ENCODE measurements at regions not wholly inside any gene's neighbourhood (a gene's known extent, or its start where the extent isn't known, plus 50 kb on each side); places are given as distances from the start of the nearest gene placed in this dataset.

- DNase-seq (ENCODE audit: low spot score) = no peak
These were observed 433.1 kb upstream of the CDH18 start for GRCh38 chr5:20420991-20421595.
